Ovary (tissue), 3 donors: ENCODE measurements at regions not wholly inside any gene's neighbourhood (a gene's known extent, or its start where the extent isn't known, plus 50 kb on each side); places are given as distances from the start of the nearest gene placed in this dataset.

Experiments
- CTCF ChIP-seq, 3 donors: fragments of 450-650 bp in 2 of 3; fragments of 200-600 bp in 1 of 3; IDR thresholded peaks; one replicate each; pipeline versions ENCODE4 v1.5.1 to v1.8.0; 2016 to 2022; ENCODE audit warnings: antibody characterized with exemption in 3 of 3, mild to moderate bottlenecking in 1 of 3
- POLR2A ChIP-seq: fragments of 450-650 bp; IDR thresholded peaks from one replicate; pipeline ENCODE4 v1.6.1; 2017; ENCODE audit warnings: antibody characterized with exemption, mild to moderate bottlenecking, moderate library complexity
- donor health status: DM: no; HTN: no; CAD: no.

GRCh38 chr2:36174920-36175319 lies 180.7 kb upstream of the CRIM1 start:
- no peak for TF ChIP-seq CTCF (IDR thresholded peaks at IDR 0.05)
- no peak for TF ChIP-seq POLR2A
